AG09319 (cell line): ENCODE measurements at regions not wholly inside any gene's neighbourhood (a gene's known extent, or its start where the extent isn't known, plus 50 kb on each side); places are given as distances from the start of the nearest gene placed in this dataset.

Experiments used
- DNase-seq: peaks from one replicate; pipeline ENCODE4 v3.0.0-alpha.2; 2010; ENCODE audit warnings: low read depth; ENCODE audit errors: extremely low read depth
- CTCF ChIP-seq: IDR thresholded peaks from 2 replicates; pipeline ENCODE4 v1.5.1; 2011; ENCODE audit warnings: low read depth, mild to moderate bottlenecking, inconsistent platforms, low read length, moderate library complexity

- TF ChIP-seq CTCF = no peak
- no peak for DNase-seq
These were observed 407.7 kb downstream of the SH2D4B start for GRCh38 chr10:80945264-80945880.

- no peak for DNase-seq
These were observed 408.4 kb downstream of the SH2D4B start for GRCh38 chr10:80946073-80946472.

GRCh38 chr10:80946957-80947726, 409.4 kb downstream of the SH2D4B start:
- DNase-seq = no peak
- TF ChIP-seq CTCF = no peak

More at GRCh38 chr10:80946073-80946472, 408.4 kb downstream of the SH2D4B start:
- no peak for TF ChIP-seq CTCF

GRCh38 chr10:80949785-80950184, 412.1 kb downstream of the SH2D4B start:
- DNase-seq = no peak
- TF ChIP-seq CTCF = no peak

GRCh38 chr10:80952436-80952835, 414.7 kb downstream of the SH2D4B start:
- no peak for TF ChIP-seq CTCF
- no peak for DNase-seq

GRCh38 chr10:80957161-80957560, 419.5 kb downstream of the SH2D4B start:
- DNase-seq = no peak
- TF ChIP-seq CTCF = no peak

- no peak for TF ChIP-seq CTCF
- no peak for DNase-seq
These were observed 426.5 kb downstream of the SH2D4B start for GRCh38 chr10:80964179-80964578.
